Right forelimb (tissue), 1 donor: ENCODE measurements at regions not wholly inside any gene's neighbourhood (a gene's known extent, or its start where the extent isn't known, plus 50 kb on each side); places are given as distances from the start of the nearest gene placed in this dataset.
"Not testable (repeated sequence)": the region's sequence is repeated elsewhere in the genome, so short reads cannot be mapped to it uniquely, and the experiment has no call there.

Source experiments
- DNase-seq: peaks from one replicate; pipeline ENCODE4 v3.0.0-alpha.2; 2018

- DNase-seq = no peak
Observed at GRCh38 chr4:62510228-62510627, 1310.1 kb downstream of the ADGRL3 start.

- no peak for DNase-seq
Observed at GRCh38 chr4:62500296-62500695, 1300.2 kb downstream of the ADGRL3 start.

GRCh38 chr4:62495032-62495431 is 1294.9 kb downstream of the ADGRL3 start:
- DNase-seq = no peak

GRCh38 chr4:62491756-62492155 is 1291.6 kb downstream of the ADGRL3 start:
- DNase-seq = not testable (repeated sequence)

GRCh38 chr4:62490635-62491034 is 1290.5 kb downstream of the ADGRL3 start:
- no peak for DNase-seq

GRCh38 chr4:62487016-62487415 is 1286.9 kb downstream of the ADGRL3 start:
- no peak for DNase-seq

GRCh38 chr4:62484357-62484756 is 1284.2 kb downstream of the ADGRL3 start:
- no peak for DNase-seq

GRCh38 chr4:62482355-62482754 is 1282.2 kb downstream of the ADGRL3 start:
- no peak for DNase-seq

- DNase-seq = no peak
Observed at GRCh38 chr4:62475596-62475995, 1275.5 kb downstream of the ADGRL3 start.

GRCh38 chr4:62474802-62475201 is 1274.7 kb downstream of the ADGRL3 start:
- no peak for DNase-seq

GRCh38 chr4:62471021-62471420 is 1270.9 kb downstream of the ADGRL3 start:
- no peak for DNase-seq

- DNase-seq = no peak
Observed at GRCh38 chr4:62470421-62470983, 1270.4 kb downstream of the ADGRL3 start.

GRCh38 chr4:62470020-62470419 is 1269.9 kb downstream of the ADGRL3 start:
- DNase-seq = no peak

GRCh38 chr4:62461961-62462360 is 1261.8 kb downstream of the ADGRL3 start:
- DNase-seq = no peak

- DNase-seq = no peak
Observed at GRCh38 chr4:62460329-62460728, 1260.2 kb downstream of the ADGRL3 start.

GRCh38 chr4:62457356-62457755 is 1257.2 kb downstream of the ADGRL3 start:
- DNase-seq = no peak

- no peak for DNase-seq
Observed at GRCh38 chr4:62455871-62456270, 1255.7 kb downstream of the ADGRL3 start.

GRCh38 chr4:62454535-62454934 is 1254.4 kb downstream of the ADGRL3 start:
- DNase-seq = no peak

- no peak for DNase-seq
Observed at GRCh38 chr4:62450740-62451139, 1250.6 kb downstream of the ADGRL3 start.

- no peak for DNase-seq
Observed at GRCh38 chr4:62449538-62449937, 1249.4 kb downstream of the ADGRL3 start.

- DNase-seq = no peak
Observed at GRCh38 chr4:62448911-62449310, 1248.8 kb downstream of the ADGRL3 start.

- DNase-seq = no peak
Observed at GRCh38 chr4:62439051-62439450, 1238.9 kb downstream of the ADGRL3 start.

- DNase-seq = no peak
Observed at GRCh38 chr4:62434921-62435320, 1234.8 kb downstream of the ADGRL3 start.

- DNase-seq = not testable (repeated sequence)
Observed at GRCh38 chr4:62431513-62432231, 1231.5 kb downstream of the ADGRL3 start.

GRCh38 chr4:62429297-62429696 is 1229.2 kb downstream of the ADGRL3 start:
- DNase-seq = no peak
